ENCODE measurements at regions not wholly inside any gene's neighbourhood (a gene's known extent, or its start where the extent isn't known, plus 50 kb on each side); places are given as distances from the start of the nearest gene placed in this dataset.

DNA sequence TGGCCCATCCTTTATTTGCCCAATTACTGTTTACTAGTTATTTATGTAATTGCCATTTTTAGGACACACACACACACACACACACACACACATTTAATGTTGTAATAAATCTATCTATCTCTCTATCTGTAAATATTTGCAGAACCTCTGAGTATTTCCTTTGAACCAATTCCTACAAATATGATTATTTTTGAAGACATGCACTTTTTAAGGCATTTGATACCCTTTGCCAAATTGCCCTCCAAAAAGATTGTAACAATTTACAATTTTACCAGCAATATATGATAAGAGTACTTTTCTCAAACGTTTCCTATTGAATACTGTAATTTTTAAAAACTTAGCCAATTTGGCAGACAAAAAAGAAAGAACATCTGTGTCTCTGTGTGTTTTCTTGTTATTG, 143.8 kb upstream of the FOXF1 start:
- TF ChIP-seq CREB1 (IDR thresholded peaks at IDR 0.05; ENCODE audit: low read depth) (no peak), FOXM1 (IDR thresholded peaks at IDR 0.05; ENCODE audit: borderline replicate concordance, low read depth) (no peak), ZBTB7A (IDR thresholded peaks at IDR 0.05; ENCODE audit: low read depth) (no peak), NFIC (IDR thresholded peaks at IDR 0.05) (no peak), YY1 (IDR thresholded peaks at IDR 0.05; ENCODE audit: low read depth) (no peak), EP300 (IDR thresholded peaks at IDR 0.05; ENCODE audit: borderline replicate concordance) (no peak), EGR1 (IDR thresholded peaks at IDR 0.05) (no peak)
- TF ChIP-seq, protein P1, sequence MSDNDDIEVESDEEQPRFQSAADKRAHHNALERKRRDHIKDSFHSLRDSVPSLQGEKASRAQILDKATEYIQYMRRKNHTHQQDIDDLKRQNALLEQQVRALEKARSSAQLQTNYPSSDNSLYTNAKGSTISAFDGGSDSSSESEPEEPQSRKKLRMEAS (IDR thresholded peaks at IDR 0.05): no peak
- TF ChIP-seq, protein P2, sequence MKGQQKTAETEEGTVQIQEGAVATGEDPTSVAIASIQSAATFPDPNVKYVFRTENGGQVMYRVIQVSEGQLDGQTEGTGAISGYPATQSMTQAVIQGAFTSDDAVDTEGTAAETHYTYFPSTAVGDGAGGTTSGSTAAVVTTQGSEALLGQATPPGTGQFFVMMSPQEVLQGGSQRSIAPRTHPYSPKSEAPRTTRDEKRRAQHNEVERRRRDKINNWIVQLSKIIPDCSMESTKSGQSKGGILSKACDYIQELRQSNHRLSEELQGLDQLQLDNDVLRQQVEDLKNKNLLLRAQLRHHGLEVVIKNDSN (IDR thresholded peaks at IDR 0.05): no peak

DNA sequence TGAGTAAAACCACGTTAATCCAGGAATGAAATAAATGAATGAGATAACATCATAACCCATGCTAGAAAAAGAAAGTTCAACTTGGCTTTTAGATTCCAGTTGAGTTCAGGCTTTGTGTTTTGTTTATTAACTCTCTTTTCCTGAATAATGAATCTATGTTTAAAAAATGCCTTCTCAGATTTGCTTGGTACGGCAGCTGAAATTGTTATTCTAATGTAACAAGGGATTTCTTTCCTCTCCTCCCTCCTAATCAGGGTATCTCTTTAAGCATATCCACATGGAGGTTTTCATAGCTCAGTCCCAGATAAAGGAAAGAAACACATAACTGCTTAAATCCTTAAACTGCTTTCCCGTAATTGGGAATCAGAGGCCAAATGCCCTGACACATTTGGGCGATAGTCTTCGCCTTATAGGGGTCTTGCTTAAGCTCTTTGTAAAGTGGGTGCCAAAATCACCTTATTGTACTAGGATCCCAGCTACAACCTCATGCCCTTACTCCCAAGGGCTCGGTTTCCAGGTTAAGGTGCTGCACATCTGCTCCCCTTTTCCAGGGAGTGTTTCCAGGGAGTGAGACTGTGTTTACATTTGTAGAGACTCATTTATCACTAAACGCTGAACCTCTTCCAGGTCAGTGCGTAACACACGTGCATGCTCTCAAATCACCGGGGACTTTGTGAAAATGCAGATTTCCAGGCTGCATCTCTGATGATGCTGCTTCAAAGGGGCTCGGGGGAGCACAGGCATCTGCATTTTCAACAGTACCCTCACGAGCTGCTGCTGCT, 142.8 kb upstream of the FOXF1 start:
- TF ChIP-seq CREB1 (IDR thresholded peaks at IDR 0.05; ENCODE audit: low read depth) (no peak), NFIC (IDR thresholded peaks at IDR 0.05) (no peak), FOXM1 (IDR thresholded peaks at IDR 0.05; ENCODE audit: borderline replicate concordance, low read depth) (no peak), CEBPB (IDR thresholded peaks at IDR 0.05) (no peak), TCF12 (IDR thresholded peaks at IDR 0.05; ENCODE audit: low read depth) (no peak), YY1 (IDR thresholded peaks at IDR 0.05; ENCODE audit: low read depth) (no peak), EP300 (IDR thresholded peaks at IDR 0.05; ENCODE audit: borderline replicate concordance) (no peak), EGR1 (IDR thresholded peaks at IDR 0.05) (no peak), TEAD4 (IDR thresholded peaks at IDR 0.05) (no peak)
- TF ChIP-seq, protein P3, sequence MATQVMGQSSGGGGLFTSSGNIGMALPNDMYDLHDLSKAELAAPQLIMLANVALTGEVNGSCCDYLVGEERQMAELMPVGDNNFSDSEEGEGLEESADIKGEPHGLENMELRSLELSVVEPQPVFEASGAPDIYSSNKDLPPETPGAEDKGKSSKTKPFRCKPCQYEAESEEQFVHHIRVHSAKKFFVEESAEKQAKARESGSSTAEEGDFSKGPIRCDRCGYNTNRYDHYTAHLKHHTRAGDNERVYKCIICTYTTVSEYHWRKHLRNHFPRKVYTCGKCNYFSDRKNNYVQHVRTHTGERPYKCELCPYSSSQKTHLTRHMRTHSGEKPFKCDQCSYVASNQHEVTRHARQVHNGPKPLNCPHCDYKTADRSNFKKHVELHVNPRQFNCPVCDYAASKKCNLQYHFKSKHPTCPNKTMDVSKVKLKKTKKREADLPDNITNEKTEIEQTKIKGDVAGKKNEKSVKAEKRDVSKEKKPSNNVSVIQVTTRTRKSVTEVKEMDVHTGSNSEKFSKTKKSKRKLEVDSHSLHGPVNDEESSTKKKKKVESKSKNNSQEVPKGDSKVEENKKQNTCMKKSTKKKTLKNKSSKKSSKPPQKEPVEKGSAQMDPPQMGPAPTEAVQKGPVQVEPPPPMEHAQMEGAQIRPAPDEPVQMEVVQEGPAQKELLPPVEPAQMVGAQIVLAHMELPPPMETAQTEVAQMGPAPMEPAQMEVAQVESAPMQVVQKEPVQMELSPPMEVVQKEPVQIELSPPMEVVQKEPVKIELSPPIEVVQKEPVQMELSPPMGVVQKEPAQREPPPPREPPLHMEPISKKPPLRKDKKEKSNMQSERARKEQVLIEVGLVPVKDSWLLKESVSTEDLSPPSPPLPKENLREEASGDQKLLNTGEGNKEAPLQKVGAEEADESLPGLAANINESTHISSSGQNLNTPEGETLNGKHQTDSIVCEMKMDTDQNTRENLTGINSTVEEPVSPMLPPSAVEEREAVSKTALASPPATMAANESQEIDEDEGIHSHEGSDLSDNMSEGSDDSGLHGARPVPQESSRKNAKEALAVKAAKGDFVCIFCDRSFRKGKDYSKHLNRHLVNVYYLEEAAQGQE (IDR thresholded peaks at IDR 0.05; ENCODE audit: low read depth): no peak

DNA sequence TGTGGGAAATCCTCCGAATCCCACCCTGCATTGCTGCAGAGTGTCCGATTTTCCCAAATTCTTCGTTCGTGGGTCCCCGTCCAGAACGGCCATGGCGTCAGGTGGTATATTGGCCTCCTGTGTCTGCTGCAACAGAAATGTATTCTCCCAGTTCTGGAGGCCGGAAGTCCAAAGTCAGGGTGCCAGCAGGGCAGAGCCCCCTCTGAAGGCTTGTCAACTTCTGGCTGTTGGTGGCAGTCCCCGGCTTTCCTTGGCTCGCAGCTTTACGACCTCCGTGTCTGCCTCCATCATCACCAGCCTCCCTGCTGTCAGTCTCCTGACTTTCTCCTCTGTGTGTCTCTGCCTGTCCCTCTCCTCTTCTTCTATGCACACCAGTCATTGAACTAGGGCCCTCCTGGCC, 142.1 kb upstream of the FOXF1 start:
- no peak for TF ChIP-seq EGR1 (IDR thresholded peaks at IDR 0.05)
- no peak for TF ChIP-seq TEAD4 (IDR thresholded peaks at IDR 0.05)
- TF ChIP-seq RAD21 (IDR thresholded peaks at IDR 0.05; ENCODE audit: low read depth): no peak
- no peak for TF ChIP-seq CEBPB (IDR thresholded peaks at IDR 0.05)
- no peak for TF ChIP-seq TCF12 (IDR thresholded peaks at IDR 0.05; ENCODE audit: low read depth)
- TF ChIP-seq, protein P2 (IDR thresholded peaks at IDR 0.05): no peak
- no peak for TF ChIP-seq YY1 (IDR thresholded peaks at IDR 0.05; ENCODE audit: low read depth)
- TF ChIP-seq CREB1 (IDR thresholded peaks at IDR 0.05; ENCODE audit: low read depth): no peak
- TF ChIP-seq ZBTB7A (IDR thresholded peaks at IDR 0.05; ENCODE audit: low read depth): no peak
- TF ChIP-seq NFIC (IDR thresholded peaks at IDR 0.05): no peak
- no peak for TF ChIP-seq EP300 (IDR thresholded peaks at IDR 0.05; ENCODE audit: borderline replicate concordance)
- TF ChIP-seq, protein P1 (IDR thresholded peaks at IDR 0.05): no peak
- TF ChIP-seq, protein P3 (IDR thresholded peaks at IDR 0.05; ENCODE audit: low read depth): no peak
- no peak for TF ChIP-seq FOXM1 (IDR thresholded peaks at IDR 0.05; ENCODE audit: borderline replicate concordance, low read depth)
- no peak for TF ChIP-seq TAF1 (IDR thresholded peaks at IDR 0.05; ENCODE audit: low read depth)

DNA sequence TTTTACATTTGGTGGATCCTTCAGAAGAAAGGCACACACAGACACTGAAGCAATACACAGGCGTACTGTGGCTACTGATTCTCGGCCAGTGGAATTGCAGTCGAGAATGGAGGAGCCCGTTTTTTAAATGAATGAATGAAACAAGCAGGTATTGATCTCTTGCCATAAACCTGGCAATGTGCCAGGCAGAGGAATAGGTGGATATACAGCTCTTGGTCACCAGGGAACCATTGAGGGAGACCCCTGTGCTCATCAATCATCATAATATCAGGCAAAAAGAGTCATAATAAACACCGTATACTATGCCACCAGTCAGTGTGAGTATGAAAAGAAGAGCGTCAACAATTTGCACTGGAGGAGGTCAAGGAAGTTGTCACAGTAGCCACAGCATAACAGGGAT, 140.3 kb upstream of the FOXF1 start:
- TF ChIP-seq CEBPB (IDR thresholded peaks at IDR 0.05) (no peak), TCF12 (IDR thresholded peaks at IDR 0.05; ENCODE audit: low read depth) (no peak), FOXM1 (IDR thresholded peaks at IDR 0.05; ENCODE audit: borderline replicate concordance, low read depth) (no peak), YY1 (IDR thresholded peaks at IDR 0.05; ENCODE audit: low read depth) (no peak), EP300 (IDR thresholded peaks at IDR 0.05; ENCODE audit: borderline replicate concordance) (no peak), EGR1 (IDR thresholded peaks at IDR 0.05) (no peak), ZBTB7A (IDR thresholded peaks at IDR 0.05; ENCODE audit: low read depth) (no peak), NFIC (IDR thresholded peaks at IDR 0.05) (no peak)
- TF ChIP-seq, protein P1 (IDR thresholded peaks at IDR 0.05): no peak

DNA sequence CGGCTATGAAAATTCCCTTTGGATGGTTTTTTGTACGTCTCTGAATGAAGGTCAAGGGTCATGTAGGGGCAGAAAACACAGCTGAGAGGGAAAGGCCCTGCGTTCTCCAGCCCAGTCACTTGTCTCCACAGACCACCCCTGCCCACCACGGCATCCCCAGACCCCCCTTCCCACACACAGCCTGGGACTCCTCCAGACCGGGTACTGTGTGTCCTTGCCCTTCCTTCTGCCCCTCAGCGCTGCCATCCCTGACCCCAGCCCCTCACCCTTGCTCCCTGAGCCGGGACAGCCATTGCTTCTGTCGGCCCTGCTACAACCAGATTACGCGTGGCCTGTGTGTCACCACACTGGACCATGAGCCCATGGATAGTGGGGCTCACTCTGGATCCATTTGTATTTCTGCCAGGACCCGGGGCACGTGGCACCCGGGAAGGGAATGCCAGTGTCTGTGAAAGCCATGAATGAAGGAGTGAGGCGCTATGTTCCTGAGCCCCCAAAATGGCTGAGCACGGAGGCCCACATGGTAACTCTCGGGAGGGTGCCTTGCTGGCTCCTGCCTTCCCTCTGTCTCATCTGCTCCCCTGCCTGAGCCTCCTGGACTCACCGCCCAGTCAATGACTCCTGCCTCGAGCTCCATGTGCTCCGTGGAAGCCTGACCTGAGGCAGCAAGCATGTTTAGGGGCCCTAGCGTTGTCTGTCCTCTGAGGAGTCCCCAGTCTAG, 139.1 kb upstream of the FOXF1 start:
- TF ChIP-seq CREB1 (IDR thresholded peaks at IDR 0.05; ENCODE audit: low read depth) (no peak), TAF1 (IDR thresholded peaks at IDR 0.05; ENCODE audit: low read depth) (no peak), NFIC (IDR thresholded peaks at IDR 0.05) (no peak), YY1 (IDR thresholded peaks at IDR 0.05; ENCODE audit: low read depth) (no peak), TEAD4 (IDR thresholded peaks at IDR 0.05) (no peak), ZBTB7A (IDR thresholded peaks at IDR 0.05; ENCODE audit: low read depth) (no peak), EGR1 (IDR thresholded peaks at IDR 0.05) (no peak)
- TF ChIP-seq, protein P3 (IDR thresholded peaks at IDR 0.05; ENCODE audit: low read depth): no peak

Data from Ishikawa (cell line).